OCI-M1 (cell line): ENCODE measurements at regions not wholly inside any gene's neighbourhood (a gene's known extent, or its start where the extent isn't known, plus 50 kb on each side); places are given as distances from the start of the nearest gene placed in this dataset.
A peak's percentile ranks its signal among the peaks of the same experiment; 100 is the strongest.
"Not testable (repeated sequence)": the region's sequence is repeated elsewhere in the genome, so short reads cannot be mapped to it uniquely, and the experiment has no call there.

Experiments
- DNase-seq: peaks from one replicate; lab custom pipeline; 2025; lab: John Stamatoyannopoulos, UW

GRCh38 chr12:42919691-42920090 is 330.1 kb upstream of the PRICKLE1 start:
- no peak for DNase-seq

DNA sequence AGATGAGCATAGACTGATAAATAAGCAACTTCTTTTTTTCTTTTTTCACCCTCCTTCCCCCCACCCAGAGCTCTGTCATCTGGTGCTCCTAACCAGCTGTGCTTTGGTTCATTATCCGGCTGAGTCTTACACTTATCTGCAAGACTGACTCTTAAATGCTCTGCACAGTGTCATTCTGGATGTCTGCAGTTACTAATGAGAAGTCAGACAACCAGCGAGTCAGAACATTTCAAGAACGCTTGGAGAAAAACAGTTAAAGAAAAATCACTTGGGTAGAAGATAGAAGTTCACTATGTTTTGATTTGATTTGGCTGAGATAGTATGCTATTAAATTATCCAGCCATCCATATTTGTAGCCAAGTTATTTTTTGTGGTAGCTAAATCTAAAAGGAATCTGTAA is 328.9 kb upstream of the PRICKLE1 start:
- peak; percentile 25 for DNase-seq

DNA sequence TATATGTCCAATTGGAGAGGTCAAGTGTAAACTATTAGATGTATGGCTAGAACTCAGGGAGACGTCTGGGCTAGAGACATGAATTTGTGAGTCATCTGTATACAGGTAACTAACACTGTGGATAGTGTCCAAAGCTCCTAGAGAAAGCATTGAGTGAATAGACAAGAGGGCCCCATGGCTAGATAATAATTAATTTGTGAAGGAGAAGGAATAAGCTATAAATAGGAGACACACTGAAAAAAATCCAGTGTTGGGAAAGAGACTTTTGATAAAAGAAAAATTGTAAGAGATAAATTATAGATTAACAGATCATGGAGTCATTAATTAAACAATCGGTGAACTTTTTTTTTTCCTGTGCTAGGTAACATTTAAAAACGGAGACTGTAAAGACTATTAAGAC is 326.6 kb upstream of the PRICKLE1 start:
- no peak for DNase-seq

GRCh38 chr12:42915426-42915825 is 325.9 kb upstream of the PRICKLE1 start:
- DNase-seq: no peak

GRCh38 chr12:42912367-42912766 is 322.8 kb upstream of the PRICKLE1 start:
- DNase-seq: no peak

GRCh38 chr12:42910656-42911055 is 321.1 kb upstream of the PRICKLE1 start:
- DNase-seq: no peak

- no peak for DNase-seq
These were observed 319.2 kb upstream of the PRICKLE1 start for GRCh38 chr12:42908712-42909111.

DNA sequence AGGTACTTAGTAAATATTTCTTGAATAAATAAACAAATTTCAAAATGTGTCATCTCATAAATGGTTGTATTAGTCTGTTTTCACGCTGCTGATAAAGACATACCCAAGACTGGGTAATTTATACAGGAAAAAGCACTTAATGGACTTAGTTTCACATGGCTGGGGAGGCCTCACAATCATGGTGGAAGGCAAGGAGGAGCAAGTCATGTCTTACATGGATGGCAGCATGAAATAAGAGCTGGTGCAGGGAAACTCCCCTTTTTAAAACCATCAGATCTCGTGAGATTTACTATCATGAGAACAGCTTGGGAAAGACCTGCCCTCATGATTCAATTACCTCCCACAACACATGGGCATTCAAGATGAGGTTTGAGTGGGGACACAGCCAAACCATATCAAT is 317.3 kb upstream of the PRICKLE1 start:
- not testable (repeated sequence) for DNase-seq

DNA sequence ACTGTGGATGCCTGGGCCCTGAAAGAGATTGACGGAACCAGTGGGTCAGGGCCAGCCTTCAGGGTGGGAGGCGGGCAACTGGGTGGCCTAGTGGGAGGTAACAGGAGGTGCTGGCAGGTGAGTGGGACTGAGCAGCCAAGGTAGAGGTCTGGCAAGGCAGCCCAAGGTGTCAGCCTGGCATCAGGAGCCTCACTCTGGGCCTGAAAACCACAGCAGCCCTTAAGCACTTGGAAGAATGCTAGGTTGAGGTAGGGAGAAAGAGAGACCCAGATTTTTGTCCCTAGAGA is 315.8 kb upstream of the PRICKLE1 start:
- DNase-seq: no peak

GRCh38 chr12:42904683-42905418 is 315.3 kb upstream of the PRICKLE1 start:
- DNase-seq: no peak

DNA sequence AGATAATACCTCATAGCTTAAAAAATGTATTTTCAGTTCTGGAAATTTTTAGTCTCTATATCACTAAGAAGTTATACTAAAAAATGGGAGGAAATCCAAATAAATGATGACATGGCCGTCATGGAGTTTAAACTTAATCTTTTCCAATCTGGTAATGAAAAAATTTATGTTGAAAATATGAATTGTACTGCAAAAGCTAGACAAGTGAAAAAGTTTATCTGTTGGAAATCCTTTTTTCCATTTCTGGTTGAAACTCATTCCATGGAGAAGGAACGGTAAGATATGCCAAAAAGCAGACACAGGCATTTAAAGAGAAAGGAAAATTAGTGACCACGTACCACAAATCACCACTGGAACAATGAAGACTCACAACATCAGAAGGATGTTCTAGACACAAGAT is 314.2 kb upstream of the PRICKLE1 start:
- no peak for DNase-seq

DNA sequence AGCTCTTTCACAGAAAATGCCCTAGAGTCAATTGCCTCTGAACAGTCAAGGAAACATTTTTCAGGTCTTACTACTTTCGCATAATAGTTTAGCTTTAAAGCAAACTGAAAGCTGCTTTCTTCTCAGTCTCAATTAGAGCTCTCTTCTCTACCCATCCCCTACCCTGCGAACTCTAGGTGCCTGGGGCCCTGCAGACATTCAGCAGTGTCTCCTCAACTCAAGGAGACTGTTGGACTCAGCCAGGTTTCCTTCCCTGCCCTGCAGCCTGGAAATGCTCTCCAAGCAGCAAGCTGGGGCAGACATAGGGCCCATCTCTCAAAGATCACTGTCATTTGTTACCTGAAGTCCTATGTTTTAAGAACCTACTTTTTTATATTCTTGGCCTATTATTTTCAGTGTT is 312.5 kb upstream of the PRICKLE1 start:
- DNase-seq: no peak

DNA sequence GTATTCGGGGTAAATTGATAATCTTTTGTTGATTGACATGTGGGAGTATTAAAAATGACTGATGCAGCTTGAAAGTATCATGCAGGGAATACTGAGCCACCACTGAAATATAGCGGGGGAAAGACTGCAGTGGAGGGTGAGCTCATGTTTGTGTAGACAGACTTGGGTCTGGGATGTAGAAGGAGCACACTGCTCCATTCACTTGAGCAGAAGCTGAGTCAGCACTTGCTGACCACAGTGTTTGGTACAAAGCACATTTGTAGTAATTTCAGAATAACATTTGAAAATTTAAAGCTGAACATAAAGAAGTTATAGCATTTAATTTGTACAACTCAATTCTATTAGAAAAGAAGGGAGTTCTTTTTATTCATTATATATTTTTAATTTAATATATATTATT is 304.3 kb upstream of the PRICKLE1 start:
- peak; percentile 66 for DNase-seq

- DNase-seq: peak; percentile 73
These were observed 303.4 kb upstream of the PRICKLE1 start for GRCh38 chr12:42892702-42893551.

- DNase-seq: no peak
These were observed 298.1 kb upstream of the PRICKLE1 start for GRCh38 chr12:42887657-42888056.

GRCh38 chr12:42886160-42886559 is 296.6 kb upstream of the PRICKLE1 start:
- no peak for DNase-seq

DNA sequence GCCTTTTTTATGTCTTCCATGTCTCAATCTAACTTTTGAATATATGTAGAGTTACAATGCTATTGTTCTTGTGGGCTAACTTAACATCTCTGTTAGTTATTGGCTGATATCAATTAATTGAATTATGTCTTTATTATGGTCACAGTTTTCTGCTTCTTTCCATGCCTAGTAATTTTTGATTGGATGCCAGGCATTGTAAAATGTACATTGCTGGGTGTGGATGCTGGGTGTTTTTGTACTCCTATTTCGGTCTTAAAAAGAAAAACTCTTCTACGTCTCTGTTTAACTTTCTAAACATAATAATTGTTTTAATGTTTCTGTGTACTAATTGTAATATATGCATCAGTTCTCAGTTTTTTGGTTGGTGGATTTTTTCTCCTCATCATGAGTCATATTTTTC is 296.1 kb upstream of the PRICKLE1 start:
- no peak for DNase-seq

GRCh38 chr12:42884116-42884515 is 294.6 kb upstream of the PRICKLE1 start:
- DNase-seq: no peak

DNA sequence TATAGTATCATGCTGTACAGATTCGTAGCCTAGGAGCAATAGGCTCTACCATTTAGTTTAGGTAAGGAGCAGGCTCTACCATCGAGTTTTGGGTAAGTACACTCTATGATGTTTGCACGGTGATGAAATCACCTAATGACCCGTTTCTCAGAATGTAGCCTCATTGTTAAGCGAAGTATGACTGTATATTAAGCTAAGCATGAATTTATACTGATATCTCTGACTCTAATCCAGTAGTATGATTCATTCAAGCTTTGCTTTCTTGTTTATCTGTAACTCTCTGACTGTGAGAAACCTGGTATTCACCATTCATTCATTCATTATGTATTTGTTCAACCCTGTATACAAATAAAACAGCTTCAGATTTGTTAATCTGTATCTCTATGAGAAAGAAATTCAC is 283.9 kb upstream of the PRICKLE1 start:
- no peak for DNase-seq

GRCh38 chr12:42871816-42872215 is 282.3 kb upstream of the PRICKLE1 start:
- no peak for DNase-seq

DNA sequence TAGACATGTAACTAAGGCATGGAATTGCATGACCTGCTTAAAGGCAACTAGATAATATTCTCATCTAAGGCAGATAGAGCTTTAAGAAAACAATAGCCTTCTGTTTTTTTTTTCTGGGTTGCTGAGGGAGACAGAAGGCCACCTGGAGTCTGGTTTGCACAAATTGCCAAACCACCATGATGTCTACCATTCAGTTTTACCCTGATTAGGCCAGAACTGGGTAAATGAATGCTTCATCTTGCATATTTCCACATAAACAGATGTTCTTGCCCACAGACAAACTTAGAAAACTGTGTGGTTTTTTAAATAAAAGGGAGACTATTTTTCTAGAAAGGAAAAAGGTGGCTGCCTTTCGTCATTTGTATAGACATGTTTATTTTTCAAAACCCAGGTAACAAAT is 278.7 kb upstream of the PRICKLE1 start:
- DNase-seq: no peak

GRCh38 chr12:42865282-42865681 is 275.7 kb upstream of the PRICKLE1 start:
- no peak for DNase-seq

DNA sequence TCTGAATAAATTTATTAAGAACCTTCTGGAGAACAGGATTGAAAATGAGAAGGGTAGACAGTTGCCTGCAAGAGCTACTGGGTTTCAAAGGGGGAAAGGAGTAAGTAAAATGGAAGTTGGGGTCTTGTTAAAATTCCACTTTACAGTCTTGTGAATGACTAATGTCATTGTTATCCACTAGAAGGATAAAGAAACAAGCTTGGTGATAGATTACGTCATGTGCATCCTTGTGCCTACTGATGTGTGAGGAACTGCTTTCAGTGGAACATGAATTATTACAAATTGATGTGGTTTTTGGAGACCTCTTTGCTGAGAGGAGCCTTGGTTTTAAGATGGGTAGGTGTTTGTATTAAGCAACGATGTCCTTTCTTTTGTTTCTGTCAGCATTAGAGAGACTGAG is 272.5 kb upstream of the PRICKLE1 start:
- DNase-seq: no peak

DNA sequence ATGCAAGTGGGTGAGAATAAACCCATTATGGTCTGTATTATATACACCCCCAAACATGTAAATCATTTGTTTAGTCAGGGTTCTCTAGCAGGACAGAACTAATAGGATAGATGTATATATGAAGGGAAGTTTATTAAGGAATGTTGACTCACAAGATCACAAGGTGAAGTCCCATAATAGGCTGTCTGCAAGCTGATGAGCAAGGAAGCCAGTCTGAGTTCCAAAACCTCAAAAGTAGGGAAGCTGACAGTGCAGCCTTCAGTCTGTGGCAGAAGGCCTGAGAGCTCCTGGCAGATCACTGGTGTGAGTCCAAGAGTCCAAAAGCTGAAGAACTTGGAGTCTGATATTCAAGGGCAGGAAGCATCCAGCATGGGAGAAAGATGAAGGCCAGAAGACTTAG is 270.8 kb upstream of the PRICKLE1 start:
- DNase-seq: not testable (repeated sequence)
